A549 (cell line): ENCODE measurements at regions not wholly inside any gene's neighbourhood (a gene's known extent, or its start where the extent isn't known, plus 50 kb on each side); places are given as distances from the start of the nearest gene placed in this dataset.

Source experiments
- ATAC-seq, 2 experiments: fragments of 200-7000 bp in 1 of 2; fragments of >200 bp in 1 of 2; cut with Nextera tagmentation in 1 of 2; cut with Tn5 transposase in 1 of 2; 3 replicates each; pipeline versions ENCODE4 v1.8.0 to v1.9.1; 2018 to 2020; ENCODE audit warnings: mild to moderate bottlenecking in 1 of 2, moderate library complexity in 1 of 2
- CTCF ChIA-PET: fragments of 300-600 bp; sonication (Branson Sonifier 250); formaldehyde crosslinking; extraction: SDS; loops from one replicate; lab custom pipeline; 2021; ENCODE audit warnings: antibody characterized with exemption, inconsistent platforms; lab: Yijun Ruan, JAX
- POLR2A ChIA-PET: fragments of 350-600 bp; formaldehyde crosslinking; extraction: SDS; loops from one replicate; lab custom pipeline; 2021; ENCODE audit warnings: antibody characterized with exemption, inconsistent platforms; lab: Yijun Ruan, JAX
- DNase-seq, 2 experiments: peaks; one replicate each; pipeline versions ENCODE4 v3.0.0 to v3.0.0-alpha.2; 2011 to 2016; ENCODE audit warnings: low read depth in 1 of 2, low spot score in 1 of 2
- FAIRE-seq: peaks from 2 replicates; lab custom pipeline; 2011; peaks lifted over from hg19 to GRCh38; lab: Jason Lieb, UNC
- H3K27ac ChIP-seq, 2 experiments: fragments of >200 bp; sonication (Bioruptor Twin); formaldehyde crosslinking; 3 replicates each; pipeline ENCODE4 v1.5.1; 2016 to 2017
- H3K4me1 ChIP-seq: fragments of >200 bp; sonication (Bioruptor Twin); formaldehyde crosslinking; 3 replicates; pipeline ENCODE4 v1.6.1; 2016
- H3K4me2 ChIP-seq: fragments of >200 bp; sonication (Bioruptor Twin); formaldehyde crosslinking; 3 replicates; pipeline ENCODE4 v1.6.1; 2016
- H3K4me3 ChIP-seq: fragments of >200 bp; sonication (Bioruptor Twin); formaldehyde crosslinking; 3 replicates; pipeline ENCODE4 v1.5.1; 2016
- H3K9me3 ChIP-seq: fragments of >200 bp; sonication (Bioruptor Twin); formaldehyde crosslinking; 3 replicates; pipeline ENCODE4 v1.6.1; 2016
- BCL3 ChIP-seq: fragments of >200 bp; sonication (Bioruptor Twin); formaldehyde crosslinking; IDR thresholded peaks from 3 replicates; pipeline ENCODE4 v1.6.1; 2016
- BHLHE40 ChIP-seq: IDR thresholded peaks from 2 replicates; pipeline ENCODE4 v1.6.1; 2012; ENCODE audit warnings: low read depth, low read length, inconsistent platforms
- CBX2 ChIP-seq: fragments of 200-600 bp; sonication (generic); IDR thresholded peaks from 2 replicates; pipeline ENCODE4 v1.6.1; 2016; ENCODE audit warnings: low read depth, mild to moderate bottlenecking, borderline replicate concordance
- CBX8 ChIP-seq: fragments of 200-600 bp; sonication (generic); IDR thresholded peaks from 2 replicates; pipeline ENCODE4 v1.6.1; 2016
- CHD2 ChIP-seq: fragments of 150-350 bp; IDR thresholded peaks from 2 replicates; pipeline ENCODE4 v1.6.1; 2014; ENCODE audit warnings: low read length; ENCODE audit not compliant: partially characterized antibody
- CHD4 ChIP-seq: fragments of 200-600 bp; sonication (generic); IDR thresholded peaks from 2 replicates; pipeline ENCODE4 v1.6.1; 2016; ENCODE audit warnings: antibody characterized with exemption, mild to moderate bottlenecking, borderline replicate concordance
- CTCF ChIP-seq: fragments of >200 bp; sonication (Bioruptor Twin); formaldehyde crosslinking; IDR thresholded peaks from 3 replicates; pipeline ENCODE4 v1.5.1; 2016
- ELK1 ChIP-seq: fragments of 150-350 bp; IDR thresholded peaks from 2 replicates; pipeline ENCODE4 v1.6.1; 2014; ENCODE audit warnings: low read depth, mild to moderate bottlenecking, low read length
- EP300 ChIP-seq, 2 experiments: fragments of >200 bp; sonication (Bioruptor Twin); formaldehyde crosslinking; IDR thresholded peaks; 2 replicates in 1 of 2; 3 replicates in 1 of 2; pipeline ENCODE4 v1.6.1; 2016 to 2017
- HOXA7 ChIP-seq: fragments of 250-450 bp; sonication (Bioruptor Pico); IDR thresholded peaks from 2 replicates; pipeline ENCODE4 v1.5.0; 2020; ENCODE audit warnings: mild to moderate bottlenecking, moderate library complexity
- HOXB13 ChIP-seq: fragments of 250-450 bp; sonication (Bioruptor Pico); IDR thresholded peaks from 2 replicates; pipeline ENCODE4 v1.5.0; 2020; ENCODE audit warnings: low read depth, mild to moderate bottlenecking, moderate library complexity
- HOXB5 ChIP-seq: fragments of 250-450 bp; sonication (Bioruptor Pico); IDR thresholded peaks from 2 replicates; pipeline ENCODE4 v1.5.0; 2020; ENCODE audit warnings: mild to moderate bottlenecking, moderate library complexity
- JUN ChIP-seq, 2 experiments: fragments of >200 bp; sonication (Bioruptor Twin); formaldehyde crosslinking; IDR thresholded peaks; 2 replicates in 1 of 2; 3 replicates in 1 of 2; pipeline ENCODE4 v1.6.1; 2016 to 2017
- KDM5A ChIP-seq: fragments of 200-600 bp; sonication (generic); IDR thresholded peaks from 2 replicates; pipeline ENCODE4 v1.6.1; 2016; ENCODE audit warnings: antibody characterized with exemption, mild to moderate bottlenecking
- MAX ChIP-seq: IDR thresholded peaks from 2 replicates; pipeline ENCODE4 v1.6.1; 2012
- MAZ ChIP-seq: fragments of 150-350 bp; IDR thresholded peaks from 2 replicates; pipeline ENCODE4 v1.6.1; 2014; ENCODE audit warnings: antibody characterized with exemption, low read depth, low read length, borderline replicate concordance
- MYC ChIP-seq: IDR thresholded peaks from 2 replicates; pipeline ENCODE4 v1.6.1; 2012; ENCODE audit warnings: mild to moderate bottlenecking, inconsistent platforms, low read length, improper control_type of control experiment, borderline replicate concordance
- PBX3 ChIP-seq: IDR thresholded peaks from 2 replicates; pipeline ENCODE4 v1.6.1; 2012
- PHF8 ChIP-seq: fragments of 200-600 bp; sonication (generic); IDR thresholded peaks from 2 replicates; pipeline ENCODE4 v1.6.1; 2016; ENCODE audit warnings: low read depth, mild to moderate bottlenecking, antibody characterized with exemption, moderate library complexity, borderline replicate concordance
- RAD21 ChIP-seq, 2 experiments: fragments of >200 bp in 1 of 2; sonication (Bioruptor Twin) in 1 of 2; formaldehyde crosslinking in 1 of 2; IDR thresholded peaks in 1 of 2; conservative IDR thresholded peaks in 1 of 2; 2 replicates in 1 of 2; 3 replicates in 1 of 2; pipeline ENCODE4 v1.6.1; 2012 to 2018; ENCODE audit warnings: inconsistent platforms in 1 of 2
- RARB ChIP-seq: fragments of 250-450 bp; sonication (Bioruptor Pico); IDR thresholded peaks from 2 replicates; pipeline ENCODE4 v1.8.0; 2021; ENCODE audit warnings: mild to moderate bottlenecking, moderate library complexity
- RNF2 ChIP-seq: fragments of 200-600 bp; sonication (generic); IDR thresholded peaks from 2 replicates; pipeline ENCODE4 v1.6.1; 2016; ENCODE audit warnings: low read depth, mild to moderate bottlenecking, antibody characterized with exemption, moderate library complexity, borderline replicate concordance
- TFCP2L1 ChIP-seq: fragments of 250-450 bp; sonication (Bioruptor Pico); IDR thresholded peaks from 2 replicates; pipeline ENCODE4 v1.5.0; 2021; ENCODE audit warnings: mild to moderate bottlenecking
- ZC3H11A ChIP-seq: fragments of 450-650 bp; IDR thresholded peaks from 2 replicates; pipeline ENCODE4 v1.6.1; 2014; ENCODE audit warnings: antibody characterized with exemption, mild to moderate bottlenecking
- ZNF302 ChIP-seq: fragments of 250-450 bp; sonication (Bioruptor Pico); IDR thresholded peaks from 2 replicates; pipeline ENCODE4 v1.9.0; 2021; ENCODE audit warnings: inconsistent platforms, mild to moderate bottlenecking, moderate library complexity
- WGBS: methylation state at CpG from one replicate; pipeline ENCODE4 v1.1.6; 2017; ENCODE audit errors: missing lambda C conversion rate; 5-methylcytosine and 5-hydroxymethylcytosine counted together

GRCh38 chr4:177093964-177094363 lies 215.7 kb upstream of the NEIL3 start:
- 79% methylated on average over 1 of the region's 1 CpG for WGBS
- no peak for TF ChIP-seq CTCF
- no peak for TF ChIP-seq CBX8
- TF ChIP-seq PHF8 = no peak
- no peak for TF ChIP-seq HOXB13 (CRISPR knock-in tag)
- no peak for TF ChIP-seq ZNF302
- TF ChIP-seq TFCP2L1 (CRISPR knock-in tag) = no peak
- TF ChIP-seq HOXA7 (CRISPR knock-in tag) = no peak
- no peak for TF ChIP-seq CHD4
- TF ChIP-seq HOXB5 (CRISPR knock-in tag) = no peak
- no peak for TF ChIP-seq CHD2
- no peak for TF ChIP-seq KDM5A
- no peak for TF ChIP-seq ZC3H11A
- TF ChIP-seq MAZ = no peak
- no peaks in the 10 kb centered on the region for H3K4me1 ChIP-seq
- no peak overlapping the region for H3K4me2 ChIP-seq
- no peaks in the 10 kb centered on the region for H3K9me3 ChIP-seq
- no peak overlapping the region for H3K27ac ChIP-seq
- ATAC-seq (no peak), DNase-seq (no peak), FAIRE-seq (no peak)
- H3K4me3 ChIP-seq = no peak overlapping the region
- ChIA-PET CTCF (no interaction called here), POLR2A (no interaction called here)

- FAIRE-seq = no peak
- DNase-seq = no peak
- CTCF ChIA-PET = interaction anchor here (1.0 kb wide), 1 partner anchor 28 kb away, joined by 3 read pairs; no protein-coding TSS in a partner anchor
- no peak overlapping the region for H3K4me3 ChIP-seq
- no peak overlapping the region for H3K4me2 ChIP-seq
- POLR2A ChIA-PET = no interaction called here
- no peak for TF ChIP-seq CBX2
- no peak for TF ChIP-seq RNF2
- TF ChIP-seq PBX3 = no peak
- no peak for TF ChIP-seq ELK1
- no peak for TF ChIP-seq BHLHE40
- no peak for TF ChIP-seq MYC
- TF ChIP-seq EP300 (IDR thresholded peaks at IDR 0.05) = no peak
- no peak for TF ChIP-seq JUN (IDR thresholded peaks at IDR 0.05)
- no peak for TF ChIP-seq HOXB5 (CRISPR knock-in tag)
- TF ChIP-seq RAD21 (conservative IDR thresholded peaks at IDR 0.05 in 1 of 2, IDR thresholded peaks at IDR 0.05 in 1 of 2) = no peak
- no peak for TF ChIP-seq CTCF
- no peak for TF ChIP-seq MAX
- no peak for TF ChIP-seq BCL3
- no peak for TF ChIP-seq RARB (CRISPR knock-in tag)
- 83% methylated on average over 6 of the region's 6 CpGs for WGBS
- no peaks in the 10 kb centered on the region for H3K4me1 ChIP-seq
- ATAC-seq = no peak
- H3K27ac ChIP-seq = no peak overlapping the region
- H3K9me3 ChIP-seq = no peaks in the 10 kb centered on the region
Measured at GRCh38 chr4:177097291-177097690, 212.4 kb upstream of the NEIL3 start.
